HCT116 (cell line): ENCODE measurements at regions not wholly inside any gene's neighbourhood (a gene's known extent, or its start where the extent isn't known, plus 50 kb on each side); places are given as distances from the start of the nearest gene placed in this dataset.

Source experiments
- ATAC-seq: fragments of 200-7000 bp; cut with Tn5 transposase; 2 replicates; pipeline ENCODE4 v1.9.1; 2020; ENCODE audit warnings: mild to moderate bottlenecking, moderate library complexity
- BruUV-seq: library from RNA; stranded (reverse); fragments of 400-500 nt; replicated peaks from 2 replicates; lab custom pipeline; 2021; lab: Mats Ljungman, UMichigan
- CTCF ChIA-PET: fragments of 300-600 bp; sonication (Branson Sonifier 250); formaldehyde crosslinking; loops from one replicate; lab custom pipeline; 2021; ENCODE audit warnings: antibody characterized with exemption; lab: Charles Lee
- POLR2A ChIA-PET: fragments of 300-600, 350-600 bp; sonication (Branson Sonifier 250); formaldehyde crosslinking; loops from one replicate; lab custom pipeline; 2021; ENCODE audit warnings: antibody characterized with exemption; lab: Charles Lee
- RAD21 ChIA-PET, 2 experiments: fragments of 300-600 bp; sonication (Branson Sonifier 250); formaldehyde crosslinking; loops; one replicate each; lab custom pipeline; 2023; ENCODE audit warnings: low total read pairs in 2 of 2; ENCODE audit not compliant: uncharacterized antibody in 2 of 2, unreplicated experiment in 2 of 2, low non-redundant PET in 1 of 2; lab: Charles Lee
- DNase-seq: peaks from one replicate; pipeline ENCODE4 v3.0.0-alpha.2; 2010; ENCODE audit warnings: low read depth, low spot score
- H2AFZ ChIP-seq: fragments of 200-600 bp; shearing (Covaris generic), sonication (generic); 2 replicates; pipeline ENCODE4 v1.6.1; 2017; ENCODE audit warnings: low read depth, mixed run types, mixed read lengths, antibody characterized with exemption, low read length; ENCODE audit not compliant: poor library complexity, severe bottlenecking
- H3K27ac ChIP-seq: 2 replicates; pipeline ENCODE4 v1.5.1; 2012; ENCODE audit warnings: low read depth, low read length
- H3K27me3 ChIP-seq: fragments of 200-600 bp; sonication (generic); 2 replicates; pipeline ENCODE4 v1.6.1; 2016; ENCODE audit warnings: mixed run types, low read length, mixed read lengths; ENCODE audit not compliant: insufficient read depth
- H3K36me3 ChIP-seq, 2 experiments: fragments of 200-500 bp in 1 of 2; fragments of 200-600 bp in 1 of 2; sonication (Bioruptor generic) in 1 of 2; sonication (generic) in 1 of 2; 2 replicates each; pipeline versions ENCODE4 v1.5.1 to v1.6.1; 2014 to 2016; ENCODE audit warnings: low read length in 2 of 2, inconsistent platforms in 1 of 2, mixed read lengths in 1 of 2, mixed run types in 1 of 2; ENCODE audit not compliant: insufficient read depth in 2 of 2, control insufficient read depth in 1 of 2
- H3K4me1 ChIP-seq, 2 experiments: fragments of 200-600 bp in 1 of 2; sonication (generic) in 1 of 2; 2 replicates each; pipeline versions ENCODE4 v1.5.1 to v1.6.1; 2012 to 2017; ENCODE audit warnings: low read length in 2 of 2, inconsistent platforms in 1 of 2, mild to moderate bottlenecking in 1 of 2, mixed read lengths in 1 of 2, mixed run types in 1 of 2, moderate library complexity in 1 of 2; ENCODE audit not compliant: insufficient read depth in 2 of 2, control insufficient read depth in 1 of 2
- H3K4me2 ChIP-seq: fragments of 200-600 bp; sonication (generic); 2 replicates; pipeline ENCODE4 v1.6.1; 2017; ENCODE audit warnings: mixed run types, low read length, mixed read lengths
- H3K4me3 ChIP-seq, 2 experiments: fragments of 200-600 bp in 1 of 2; sonication (generic) in 1 of 2; replicated peaks in 1 of 2; 2 replicates each; pipeline ENCODE4 v1.5.1; 2011 to 2016; ENCODE audit warnings: low read length in 2 of 2, control low read depth in 1 of 2, low read depth in 1 of 2, mild to moderate bottlenecking in 1 of 2, mixed read lengths in 1 of 2, mixed run types in 1 of 2
- H3K79me2 ChIP-seq: fragments of 200-600 bp; sonication (generic); 2 replicates; pipeline ENCODE4 v1.6.1; 2017; ENCODE audit warnings: mild to moderate bottlenecking, mixed run types, low read length, moderate library complexity, mixed read lengths; ENCODE audit not compliant: insufficient read depth
- H3K9ac ChIP-seq: fragments of 200-600 bp; sonication (generic); 2 replicates; pipeline ENCODE4 v1.6.1; 2016; ENCODE audit warnings: low read length, mixed read lengths
- H3K9me2 ChIP-seq: fragments of 200-600 bp; sonication (generic), shearing (Covaris generic); 2 replicates; pipeline ENCODE4 v1.6.1; 2017; ENCODE audit warnings: mixed run types, mild to moderate bottlenecking, moderate library complexity; ENCODE audit not compliant: insufficient read depth
- H3K9me3 ChIP-seq, 2 experiments: fragments of 200-500 bp in 1 of 2; fragments of 200-600 bp in 1 of 2; sonication (Bioruptor generic) in 1 of 2; sonication (generic) in 1 of 2; 2 replicates each; pipeline ENCODE4 v1.6.1; 2014 to 2017; ENCODE audit warnings: low read length in 2 of 2, mixed read lengths in 2 of 2, inconsistent platforms in 1 of 2, low read depth in 1 of 2, mild to moderate bottlenecking in 1 of 2, mixed run types in 1 of 2, moderate library complexity in 1 of 2; ENCODE audit not compliant: control insufficient read depth in 1 of 2, insufficient read depth in 1 of 2
- H4K20me1 ChIP-seq: fragments of 200-600 bp; sonication (generic), shearing (Covaris generic); 2 replicates; pipeline ENCODE4 v1.6.1; 2017; ENCODE audit warnings: mixed run types, mild to moderate bottlenecking, moderate library complexity; ENCODE audit not compliant: insufficient read depth
- CBX3 ChIP-seq: IDR thresholded peaks from 2 replicates; pipeline ENCODE4 v1.6.1; 2012; ENCODE audit warnings: low read depth
- CTCF ChIP-seq, 3 experiments: fragments of 200-600 bp in 1 of 3; sonication (generic) in 1 of 3; IDR thresholded peaks in 2 of 3; conservative IDR thresholded peaks in 1 of 3; 2 replicates each; pipeline ENCODE4 v1.5.1; 2012 to 2017; ENCODE audit warnings: low read depth in 2 of 3, low read length in 2 of 3, antibody characterized with exemption in 1 of 3, borderline replicate concordance in 1 of 3, control low read depth in 1 of 3, mild to moderate bottlenecking in 1 of 3, mixed read lengths in 1 of 3, mixed run types in 1 of 3, moderate library complexity in 1 of 3; ENCODE audit not compliant: insufficient read depth in 1 of 3
- EGR1 ChIP-seq: IDR thresholded peaks from 2 replicates; pipeline ENCODE4 v1.6.1; 2012; ENCODE audit warnings: low read depth
- EZH2 ChIP-seq: fragments of 200-600 bp; sonication (generic); IDR thresholded peaks from 2 replicates; pipeline ENCODE4 v1.6.1; 2017; ENCODE audit warnings: antibody characterized with exemption, mixed run types
- POLR2A ChIP-seq: IDR thresholded peaks from 2 replicates; pipeline ENCODE4 v1.7.0; 2011; ENCODE audit warnings: borderline replicate concordance; ENCODE audit not compliant: insufficient read depth, insufficient read length; ENCODE audit errors: extremely low read depth
- POLR2AphosphoS5 ChIP-seq: IDR thresholded peaks from 2 replicates; pipeline ENCODE4 v1.6.1; 2011; ENCODE audit warnings: mild to moderate bottlenecking, low read depth, low read length, moderate library complexity
- RAD21 ChIP-seq: IDR thresholded peaks from 2 replicates; pipeline ENCODE4 v1.6.1; 2012; ENCODE audit warnings: low read depth, mild to moderate bottlenecking
- SIN3A ChIP-seq: IDR thresholded peaks from 2 replicates; pipeline ENCODE4 v1.6.1; 2012; ENCODE audit warnings: low read depth
- SRF ChIP-seq: IDR thresholded peaks from 2 replicates; pipeline ENCODE4 v1.6.1; 2012; ENCODE audit warnings: low read depth
- ZBTB33 ChIP-seq: IDR thresholded peaks from 2 replicates; pipeline ENCODE4 v1.6.1; 2011; ENCODE audit warnings: mild to moderate bottlenecking, low read length, moderate library complexity; ENCODE audit not compliant: insufficient replicate concordance; ENCODE audit errors: extremely low read depth
- intact Hi-C: fragments of 100-400 bp; cut with micrococcal nuclease; formaldehyde crosslinking; loops from 2 replicates; pipeline ENCODE4 v1.10.0; 2022

GRCh38 chr2:198385856-198386255, 581.5 kb downstream of the PLCL1 start:
- CTCF ChIA-PET, result interaction anchor here (0.8 kb wide), 1 partner anchor 11 kb away, joined by 3 read pairs; no protein-coding TSS in a partner anchor
- Histone ChIP-seq H4K20me1 (no peaks in the 10 kb centered on the region), H3K9me2 (no peaks in the 10 kb centered on the region), H2AFZ (no peak overlapping the region), H3K4me3 (no peak overlapping the region), H3K9me3 (no peaks in the 10 kb centered on the region), H3K27ac (no peak overlapping the region), H3K27me3 (no peaks in the 10 kb centered on the region), H3K79me2 (no peaks in the 10 kb centered on the region), H3K4me1 (no peaks in the 10 kb centered on the region), H3K36me3 (no peaks in the 10 kb centered on the region), H3K9ac (no peak overlapping the region), H3K4me2 (no peak overlapping the region)
- RAD21 ChIA-PET, result no interaction called here
- POLR2A ChIA-PET, result no interaction called here
- DNase-seq (no peak), ATAC-seq (no peak)
- intact Hi-C loops, result no loop called here
- TF ChIP-seq CTCF (IDR thresholded peaks at IDR 0.05 in 2 of 3, conservative IDR thresholded peaks at IDR 0.05 in 1 of 3; ENCODE audit: borderline replicate concordance in 1 of 3, insufficient read depth in 1 of 3, low read depth in 2 of 3, low read length in 2 of 3) (no peak), ZBTB33 (no peak), EZH2 (no peak), EGR1 (no peak), RAD21 (no peak), POLR2AphosphoS5 (no peak), SRF (no peak), CBX3 (no peak), SIN3A (no peak), POLR2A (no peak)
- no TSS peak for BruUV-seq
